ENCODE measurements at regions not wholly inside any gene's neighbourhood (a gene's known extent, or its start where the extent isn't known, plus 50 kb on each side); places are given as distances from the start of the nearest gene placed in this dataset.

DNA sequence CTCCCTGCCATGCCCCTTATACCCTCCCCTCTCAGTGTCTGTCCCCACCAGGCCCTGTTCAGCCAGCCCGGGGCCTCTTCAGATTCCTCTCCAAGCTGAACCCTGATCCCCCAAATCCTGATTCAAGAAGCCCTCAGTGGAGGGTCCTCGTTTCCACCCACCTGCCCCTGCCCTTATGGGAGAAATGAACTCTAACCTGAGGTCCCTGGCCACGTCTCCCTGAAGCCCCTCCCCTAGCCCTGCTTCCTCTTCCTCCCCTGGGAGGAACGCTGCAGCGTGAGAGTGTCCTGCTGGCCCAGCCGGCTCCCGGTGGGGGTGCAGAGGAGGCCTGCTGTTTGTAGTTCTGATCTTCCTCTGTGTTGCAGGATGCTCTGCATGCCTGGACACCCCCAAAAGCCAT lies 56.7 kb upstream of the GLI2 start:
- no TSS peak for BruUV-seq (replicated peaks)
- H3K4me2 ChIP-seq (ENCODE audit: low read length), result no peak overlapping the region
- intact Hi-C loops (cut with micrococcal nuclease), result loop anchor here (10.0 kb wide), 1 partner anchor 154 kb away; no protein-coding TSS in a partner anchor
- peaks cover 4% of the 10 kb centered on the region; the same call in 1 of the 2 replicates for H3K4me1 ChIP-seq (ENCODE audit: insufficient read depth, low read length)
- H3K9me3 ChIP-seq (ENCODE audit: low read length), result no peaks in the 10 kb centered on the region
- H3K9ac ChIP-seq (ENCODE audit: low read length), result no peak overlapping the region
- no peaks in the 10 kb centered on the region for H4K20me1 ChIP-seq (ENCODE audit: low read length)
- no peaks in the 10 kb centered on the region for H3F3A ChIP-seq (ENCODE audit: low read length, unreplicated experiment)
- no peak overlapping the region for H2AFZ ChIP-seq (ENCODE audit: low read length)
- ChIA-PET CTCF (interaction anchor here (1.8 kb wide), 1 partner anchor 336 kb away, joined by 4 read pairs; no protein-coding TSS in a partner anchor), POLR2A (ENCODE audit: unreplicated experiment) (no interaction called here)
- ATAC-seq, result no peak
- H3K27ac ChIP-seq (ENCODE audit: low read length), result no peak overlapping the region
- H3K9me2 ChIP-seq (replicated peaks; ENCODE audit: low read length), result no peaks in the 10 kb centered on the region
- no peaks in the 10 kb centered on the region for H3K36me3 ChIP-seq (ENCODE audit: low read depth, low read length)
- H3K79me2 ChIP-seq (ENCODE audit: low read length), result no peaks in the 10 kb centered on the region
- DNase-seq, result no peak
- H3K27me3 ChIP-seq (ENCODE audit: low read length), result no peaks in the 10 kb centered on the region
- TF ChIP-seq EZH2 (IDR thresholded peaks at IDR 0.05; ENCODE audit: low read length, unreplicated experiment) (no peak), EZH2phosphoT487 (IDR thresholded peaks at IDR 0.05; ENCODE audit: borderline replicate concordance, low read length) (no peak)
- TF ChIP-seq, protein P1, sequence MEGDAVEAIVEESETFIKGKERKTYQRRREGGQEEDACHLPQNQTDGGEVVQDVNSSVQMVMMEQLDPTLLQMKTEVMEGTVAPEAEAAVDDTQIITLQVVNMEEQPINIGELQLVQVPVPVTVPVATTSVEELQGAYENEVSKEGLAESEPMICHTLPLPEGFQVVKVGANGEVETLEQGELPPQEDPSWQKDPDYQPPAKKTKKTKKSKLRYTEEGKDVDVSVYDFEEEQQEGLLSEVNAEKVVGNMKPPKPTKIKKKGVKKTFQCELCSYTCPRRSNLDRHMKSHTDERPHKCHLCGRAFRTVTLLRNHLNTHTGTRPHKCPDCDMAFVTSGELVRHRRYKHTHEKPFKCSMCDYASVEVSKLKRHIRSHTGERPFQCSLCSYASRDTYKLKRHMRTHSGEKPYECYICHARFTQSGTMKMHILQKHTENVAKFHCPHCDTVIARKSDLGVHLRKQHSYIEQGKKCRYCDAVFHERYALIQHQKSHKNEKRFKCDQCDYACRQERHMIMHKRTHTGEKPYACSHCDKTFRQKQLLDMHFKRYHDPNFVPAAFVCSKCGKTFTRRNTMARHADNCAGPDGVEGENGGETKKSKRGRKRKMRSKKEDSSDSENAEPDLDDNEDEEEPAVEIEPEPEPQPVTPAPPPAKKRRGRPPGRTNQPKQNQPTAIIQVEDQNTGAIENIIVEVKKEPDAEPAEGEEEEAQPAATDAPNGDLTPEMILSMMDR (conservative IDR thresholded peaks at IDR 0.05; ENCODE audit: low read depth, low read length), result no peak
- H3K4me3 ChIP-seq (ENCODE audit: low read length), result no peak overlapping the region

DNA sequence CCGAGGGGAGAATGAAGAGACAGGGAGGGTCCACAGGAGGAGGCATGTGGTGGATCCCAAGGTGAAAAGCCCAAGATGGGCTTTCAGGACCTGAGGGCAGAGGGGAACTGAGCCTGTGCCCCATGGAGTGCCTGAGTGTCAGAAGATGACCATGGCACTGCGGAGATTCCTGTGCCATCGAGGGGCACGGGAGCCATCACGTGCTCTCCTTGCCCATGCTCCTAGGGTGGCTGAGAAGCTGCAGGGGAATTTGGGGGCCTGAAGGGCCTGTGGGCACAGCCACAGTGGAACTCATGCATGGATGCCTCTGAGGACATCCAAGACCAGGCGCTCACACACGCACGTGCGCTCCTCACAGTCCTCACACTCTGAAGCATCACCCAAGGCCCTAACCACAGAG lies 56.1 kb upstream of the GLI2 start:
- no peaks in the 10 kb centered on the region for H3K9me3 ChIP-seq (ENCODE audit: low read length)
- ChIA-PET POLR2A (ENCODE audit: unreplicated experiment) (no interaction called here), CTCF (no interaction called here)
- H3K4me3 ChIP-seq (ENCODE audit: low read length), result no peak overlapping the region
- ATAC-seq (no peak), DNase-seq (no peak)
- no peak for TF ChIP-seq EZH2 (IDR thresholded peaks at IDR 0.05; ENCODE audit: low read length, unreplicated experiment)
- TF ChIP-seq, protein P1 (conservative IDR thresholded peaks at IDR 0.05; ENCODE audit: low read depth, low read length), result no peak
- TF ChIP-seq EZH2phosphoT487 (IDR thresholded peaks at IDR 0.05; ENCODE audit: borderline replicate concordance, low read length), result no peak
- no peaks in the 10 kb centered on the region for H3K79me2 ChIP-seq (ENCODE audit: low read length)
- no peaks in the 10 kb centered on the region for H3F3A ChIP-seq (ENCODE audit: low read length, unreplicated experiment)
- H4K20me1 ChIP-seq (ENCODE audit: low read length), result no peaks in the 10 kb centered on the region
- H3K4me1 ChIP-seq (ENCODE audit: insufficient read depth, low read length), result peaks cover 9% of the 10 kb centered on the region
- no peak overlapping the region for H3K27ac ChIP-seq (ENCODE audit: low read length)
- peak overlapping the region; percentile 62; the same call in 1 of the 2 replicates for H2AFZ ChIP-seq (ENCODE audit: low read length)
- no TSS peak for BruUV-seq (replicated peaks)
- intact Hi-C loops (cut with micrococcal nuclease), result loop anchor here (10.0 kb wide), 1 partner anchor 155 kb away; no protein-coding TSS in a partner anchor
- no peaks in the 10 kb centered on the region for H3K36me3 ChIP-seq (ENCODE audit: low read depth, low read length)
- H3K9ac ChIP-seq (ENCODE audit: low read length), result no peak overlapping the region
- H3K9me2 ChIP-seq (replicated peaks; ENCODE audit: low read length), result no peaks in the 10 kb centered on the region
- H3K4me2 ChIP-seq (ENCODE audit: low read length), result 0 out of 2 replicates have a peak overlapping the region, but pooled peaks have one; percentile 71
- H3K27me3 ChIP-seq (ENCODE audit: low read length), result no peaks in the 10 kb centered on the region

DNA sequence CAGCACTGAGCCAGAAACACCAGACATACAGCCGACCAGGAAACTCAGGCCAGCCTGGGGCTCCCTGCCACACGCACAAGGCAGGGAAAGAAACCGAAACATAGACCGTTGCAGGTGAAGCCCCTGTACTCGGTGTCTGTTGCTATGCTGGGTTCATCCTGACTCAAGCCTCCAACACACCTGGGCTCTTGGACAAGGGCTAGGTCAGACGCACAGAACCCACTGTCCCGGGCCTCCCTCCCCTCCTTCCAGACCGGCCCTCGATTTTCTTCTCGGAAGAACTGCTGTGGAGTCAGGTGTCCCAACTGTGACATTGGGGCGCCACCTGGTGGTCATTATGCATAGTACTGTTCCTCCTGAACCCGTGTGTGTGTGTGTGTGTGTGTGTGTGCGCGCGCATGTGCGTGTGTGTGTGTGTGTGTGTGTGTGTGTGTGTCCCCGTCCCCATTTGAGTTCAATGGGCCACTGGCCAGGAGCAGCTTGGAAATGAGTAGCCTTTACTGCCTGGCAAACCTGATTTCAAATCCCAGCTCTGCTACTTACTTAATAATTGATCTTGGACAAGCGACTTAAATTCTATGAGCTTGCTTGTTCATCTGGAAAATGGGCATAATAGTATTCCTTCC lies 55.4 kb upstream of the GLI2 start:
- TF ChIP-seq EZH2phosphoT487 (IDR thresholded peaks at IDR 0.05; ENCODE audit: borderline replicate concordance, low read length) (no peak), EZH2 (IDR thresholded peaks at IDR 0.05; ENCODE audit: low read length, unreplicated experiment) (no peak)
- TF ChIP-seq, protein P1 (conservative IDR thresholded peaks at IDR 0.05; ENCODE audit: low read depth, low read length), result peak; percentile 60
- no peaks in the 10 kb centered on the region for H3K9me2 ChIP-seq (replicated peaks; ENCODE audit: low read length)
- H3K79me2 ChIP-seq (ENCODE audit: low read length), result no peaks in the 10 kb centered on the region
- H3K9ac ChIP-seq (ENCODE audit: low read length), result no peak overlapping the region
- peak; percentile 87 for DNase-seq
- peak overlapping the region; percentile 62 for H2AFZ ChIP-seq (ENCODE audit: low read length)
- H3K36me3 ChIP-seq (ENCODE audit: low read depth, low read length), result no peaks in the 10 kb centered on the region
- H3K27ac ChIP-seq (ENCODE audit: low read length), result no peak overlapping the region
- no peaks in the 10 kb centered on the region for H3K9me3 ChIP-seq (ENCODE audit: low read length)
- H3K27me3 ChIP-seq (ENCODE audit: low read length), result no peaks in the 10 kb centered on the region
- H3K4me3 ChIP-seq (ENCODE audit: low read length), result 0 out of 2 replicates have a peak overlapping the region, but pooled peaks have one; percentile 22
- intact Hi-C loops (cut with micrococcal nuclease), result loop anchor here (1.0 to 2.0 kb wide), 3 partner anchors 237 to 367 kb away; no protein-coding TSS in a partner anchor
- H3K4me2 ChIP-seq (ENCODE audit: low read length), result peak overlapping the region; percentile 71
- peak; percentile 77 for ATAC-seq
- no TSS peak for BruUV-seq (replicated peaks)
- ChIA-PET CTCF (interaction anchor here (0.6 to 1.0 kb wide), 6 partner anchors 127 to 428 kb away, joined by 3 to 4 read pairs (median 4); no protein-coding TSS in a partner anchor), POLR2A (ENCODE audit: unreplicated experiment) (interaction anchor here (0.6 kb wide), 1 partner anchor 8 kb away, joined by 3 read pairs; no protein-coding TSS in a partner anchor)
- no peaks in the 10 kb centered on the region for H3F3A ChIP-seq (ENCODE audit: low read length, unreplicated experiment)
- H4K20me1 ChIP-seq (ENCODE audit: low read length), result no peaks in the 10 kb centered on the region
- H3K4me1 ChIP-seq (ENCODE audit: insufficient read depth, low read length), result peaks cover 14% of the 10 kb centered on the region

All from PC-3 (cell line).